Ovary (tissue), 3 donors: ENCODE measurements at regions not wholly inside any gene's neighbourhood (a gene's known extent, or its start where the extent isn't known, plus 50 kb on each side); places are given as distances from the start of the nearest gene placed in this dataset.

Experiments
- CTCF ChIP-seq, 3 donors: fragments of 450-650 bp in 2 of 3; fragments of 200-600 bp in 1 of 3; IDR thresholded peaks; one replicate each; pipeline versions ENCODE4 v1.5.1 to v1.8.0; 2016 to 2022; ENCODE audit warnings: antibody characterized with exemption in 3 of 3, mild to moderate bottlenecking in 1 of 3
- EP300 ChIP-seq: sonication (generic); formaldehyde crosslinking; IDR thresholded peaks from one replicate; pipeline ENCODE4 v1.6.1; 2017; ENCODE audit warnings: antibody characterized with exemption
- donor health status: DM: no; HTN: no; CAD: no.

- TF ChIP-seq CTCF (IDR thresholded peaks at IDR 0.05) = no peak
- no peak for TF ChIP-seq EP300
These were observed 931.9 kb upstream of the SLC39A10 start for GRCh38 chr2:194725169-194725568.
